Activated T-helper 1 cell treated with anti-CD3 and anti-CD28 coated beads, Interleukin-2, amount 50 U/mL, for 16 hours (primary cell): ENCODE measurements at regions not wholly inside any gene's neighbourhood (a gene's known extent, or its start where the extent isn't known, plus 50 kb on each side); places are given as distances from the start of the nearest gene placed in this dataset.
A peak's percentile ranks its signal among the peaks of the same experiment; 100 is the strongest.

Experiments
- DNase-seq, 2 donors: peaks; one replicate each; pipeline ENCODE4 v3.0.0-alpha.2; 2020; ENCODE audit warnings: low read depth in 1 of 2, low spot score in 1 of 2

- DNase-seq = no peak
Measured at GRCh38 chr5:142435410-142436115, 110.7 kb upstream of the SPRY4 start.

GRCh38 chr5:142434322-142434612, 109.4 kb upstream of the SPRY4 start:
- DNase-seq = no peak

GRCh38 chr5:142433526-142434321, 108.9 kb upstream of the SPRY4 start:
- DNase-seq = no peak

- peak; percentile 24 to 35 for DNase-seq
Measured at GRCh38 chr5:142432961-142433360, 108.1 kb upstream of the SPRY4 start.

GRCh38 chr5:142432369-142432863, 107.6 kb upstream of the SPRY4 start:
- DNase-seq = peak in 1 of 2 donors; percentile 4

- no peak for DNase-seq
Measured at GRCh38 chr5:142428773-142429473, 104.1 kb upstream of the SPRY4 start.

GRCh38 chr5:142428036-142428772, 103.4 kb upstream of the SPRY4 start:
- no peak for DNase-seq

GRCh38 chr5:142427529-142427928, 102.7 kb upstream of the SPRY4 start:
- DNase-seq = no peak

GRCh38 chr5:142427015-142427364, 102.2 kb upstream of the SPRY4 start:
- no peak for DNase-seq

GRCh38 chr5:142426129-142427014, 101.6 kb upstream of the SPRY4 start:
- DNase-seq = peak in 1 of 2 donors; percentile 9

GRCh38 chr5:142425286-142426065, 100.7 kb upstream of the SPRY4 start:
- no peak for DNase-seq

GRCh38 chr5:142422429-142422828, 97.6 kb upstream of the SPRY4 start:
- no peak for DNase-seq

- DNase-seq = no peak
Measured at GRCh38 chr5:142421621-142422397, 97.0 kb upstream of the SPRY4 start.

GRCh38 chr5:142421228-142421617, 96.4 kb upstream of the SPRY4 start:
- DNase-seq = no peak

- DNase-seq = no peak
Measured at GRCh38 chr5:142420561-142421227, 95.9 kb upstream of the SPRY4 start.

GRCh38 chr5:142412581-142412980, 87.8 kb upstream of the SPRY4 start:
- no peak for DNase-seq

- DNase-seq = no peak
Measured at GRCh38 chr5:142411656-142412425, 87.0 kb upstream of the SPRY4 start.

- DNase-seq = no peak
Measured at GRCh38 chr5:142411103-142411502, 86.3 kb upstream of the SPRY4 start.
